Lower lobe of right lung (tissue), 2 donors: ENCODE measurements at regions not wholly inside any gene's neighbourhood (a gene's known extent, or its start where the extent isn't known, plus 50 kb on each side); places are given as distances from the start of the nearest gene placed in this dataset.

Experiments used
- ATAC-seq, 2 donors: fragments of 200-7000 bp; cut with Tn5 transposase; one replicate each; pipeline ENCODE4 v1.9.1; 2020 to 2022; ENCODE audit warnings: mild to moderate bottlenecking in 2 of 2, moderate library complexity in 2 of 2
- DNase-seq: peaks from one replicate; pipeline ENCODE4 v3.0.0-alpha.2; 2020
- H3K27ac ChIP-seq: fragments of 200-600 bp; one replicate; pipeline ENCODE4 v1.8.0; 2022
- H3K27me3 ChIP-seq: fragments of 200-600 bp; one replicate; pipeline ENCODE4 v1.8.0; 2022; ENCODE audit warnings: low read depth
- H3K36me3 ChIP-seq: fragments of 200-600 bp; one replicate; pipeline ENCODE4 v1.8.0; 2022; ENCODE audit warnings: mild to moderate bottlenecking
- H3K4me1 ChIP-seq: fragments of 200-600 bp; one replicate; pipeline ENCODE4 v1.8.0; 2022
- H3K4me3 ChIP-seq: fragments of 200-600 bp; one replicate; pipeline ENCODE4 v1.8.0; 2022; ENCODE audit warnings: mild to moderate bottlenecking
- H3K9me3 ChIP-seq: fragments of 200-600 bp; one replicate; pipeline ENCODE4 v1.8.0; 2022
- CTCF ChIP-seq: fragments of 200-600 bp; IDR thresholded peaks from one replicate; pipeline ENCODE4 v1.8.0; 2022; ENCODE audit warnings: antibody characterized with exemption, mild to moderate bottlenecking
- intact Hi-C: fragments of 100-400 bp; cut with DNase I; formaldehyde crosslinking; loops from one replicate; pipeline ENCODE4 v1.11.0; 2022
- donor health status: DM: no; HTN: yes; CAD: no; lungs with severe emphysema.

- DNase-seq (no peak), ATAC-seq (no peak)
- no peak for TF ChIP-seq CTCF
- H3K4me3 ChIP-seq: no peak overlapping the region
- no peaks in the 10 kb centered on the region for H3K36me3 ChIP-seq
- H3K27ac ChIP-seq: no peak overlapping the region
- H3K4me1 ChIP-seq: no peaks in the 10 kb centered on the region
- no peaks in the 10 kb centered on the region for H3K9me3 ChIP-seq
- no peaks in the 10 kb centered on the region for H3K27me3 ChIP-seq
- intact Hi-C loops: no loop called here
Observed at GRCh38 chr14:97442363-97442762, 645.2 kb downstream of the VRK1 start.

GRCh38 chr14:97443412-97443811 is 646.2 kb downstream of the VRK1 start:
- Histone ChIP-seq H3K4me3 (no peak overlapping the region), H3K4me1 (no peaks in the 10 kb centered on the region), H3K9me3 (no peaks in the 10 kb centered on the region), H3K36me3 (no peaks in the 10 kb centered on the region), H3K27me3 (no peaks in the 10 kb centered on the region), H3K27ac (no peak overlapping the region)
- no peak for DNase-seq
- intact Hi-C loops: no loop called here
- no peak for TF ChIP-seq CTCF
- no peak for ATAC-seq

- no peaks in the 10 kb centered on the region for H3K27me3 ChIP-seq
- ATAC-seq (no peak), DNase-seq (no peak)
- intact Hi-C loops: no loop called here
- H3K36me3 ChIP-seq: no peaks in the 10 kb centered on the region
- H3K27ac ChIP-seq: no peak overlapping the region
- no peaks in the 10 kb centered on the region for H3K4me1 ChIP-seq
- no peak overlapping the region for H3K4me3 ChIP-seq
- no peak for TF ChIP-seq CTCF
- H3K9me3 ChIP-seq: no peaks in the 10 kb centered on the region
Observed at GRCh38 chr14:97444248-97444647, 647.1 kb downstream of the VRK1 start.

- no peak for DNase-seq
- Histone ChIP-seq H3K4me3 (no peak overlapping the region), H3K27ac (no peak overlapping the region), H3K36me3 (no peaks in the 10 kb centered on the region), H3K27me3 (no peaks in the 10 kb centered on the region), H3K4me1 (no peaks in the 10 kb centered on the region), H3K9me3 (no peaks in the 10 kb centered on the region)
- intact Hi-C loops: no loop called here
- no peak for ATAC-seq
- no peak for TF ChIP-seq CTCF
Observed at GRCh38 chr14:97445367-97445766, 648.2 kb downstream of the VRK1 start.

- H3K27me3 ChIP-seq: no peaks in the 10 kb centered on the region
- intact Hi-C loops: no loop called here
- H3K9me3 ChIP-seq: no peaks in the 10 kb centered on the region
- no peak for TF ChIP-seq CTCF
- no peak overlapping the region for H3K27ac ChIP-seq
- ATAC-seq (no peak), DNase-seq (no peak)
- H3K36me3 ChIP-seq: no peaks in the 10 kb centered on the region
- H3K4me1 ChIP-seq: no peaks in the 10 kb centered on the region
- no peak overlapping the region for H3K4me3 ChIP-seq
Observed at GRCh38 chr14:97446087-97446486, 648.9 kb downstream of the VRK1 start.

- intact Hi-C loops: no loop called here
- H3K36me3 ChIP-seq: no peaks in the 10 kb centered on the region
Observed at GRCh38 chr14:97452314-97452713, 655.1 kb downstream of the VRK1 start.

More at GRCh38 chr14:97452314-97452713, 655.1 kb downstream of the VRK1 start:
- Histone ChIP-seq H3K9me3 (no peaks in the 10 kb centered on the region), H3K27me3 (no peaks in the 10 kb centered on the region), H3K4me1 (no peaks in the 10 kb centered on the region), H3K27ac (no peak overlapping the region), H3K4me3 (no peak overlapping the region)
- TF ChIP-seq CTCF: no peak
- ATAC-seq: no peak
- DNase-seq: no peak
